GM19193 (cell line): ENCODE measurements at regions not wholly inside any gene's neighbourhood (a gene's known extent, or its start where the extent isn't known, plus 50 kb on each side); places are given as distances from the start of the nearest gene placed in this dataset.

ENCODE experiments used
- POLR2A ChIP-seq: IDR thresholded peaks from 4 replicates; pipeline ENCODE4 v1.6.1; 2011; ENCODE audit not compliant: insufficient read depth, insufficient read length; ENCODE audit errors: extremely low read depth

GRCh38 chrX:39891781-39892180, 206.0 kb downstream of the BCOR start:
- no peak for TF ChIP-seq POLR2A

GRCh38 chrX:39893417-39894338, 204.1 kb downstream of the BCOR start:
- no peak for TF ChIP-seq POLR2A

- no peak for TF ChIP-seq POLR2A
Observed at GRCh38 chrX:39894683-39895082, 203.1 kb downstream of the BCOR start.

GRCh38 chrX:39895218-39896110, 202.3 kb downstream of the BCOR start:
- no peak for TF ChIP-seq POLR2A

GRCh38 chrX:39896951-39897740, 200.6 kb downstream of the BCOR start:
- TF ChIP-seq POLR2A = no peak

- no peak for TF ChIP-seq POLR2A
Observed at GRCh38 chrX:39897741-39898097, 200.0 kb downstream of the BCOR start.

GRCh38 chrX:39898147-39898546, 199.6 kb downstream of the BCOR start:
- no peak for TF ChIP-seq POLR2A

GRCh38 chrX:39899059-39899458, 198.7 kb downstream of the BCOR start:
- no peak for TF ChIP-seq POLR2A

- no peak for TF ChIP-seq POLR2A
Observed at GRCh38 chrX:39899856-39900776, 197.6 kb downstream of the BCOR start.

- no peak for TF ChIP-seq POLR2A
Observed at GRCh38 chrX:39900777-39901170, 197.0 kb downstream of the BCOR start.

GRCh38 chrX:39903343-39903742, 194.4 kb downstream of the BCOR start:
- TF ChIP-seq POLR2A = no peak

GRCh38 chrX:39903937-39904336, 193.8 kb downstream of the BCOR start:
- TF ChIP-seq POLR2A = no peak

GRCh38 chrX:39904816-39905537, 192.8 kb downstream of the BCOR start:
- TF ChIP-seq POLR2A = no peak
